NCI-H2171 (cell line): ENCODE measurements at regions not wholly inside any gene's neighbourhood (a gene's known extent, or its start where the extent isn't known, plus 50 kb on each side); places are given as distances from the start of the nearest gene placed in this dataset.
A peak's percentile ranks its signal among the peaks of the same experiment; 100 is the strongest.

Experiments used
- DNase-seq: peaks from one replicate; lab custom pipeline; 2025; lab: John Stamatoyannopoulos, UW

- DNase-seq, result no peak
These were observed 975.7 kb upstream of the PRMT6 start for GRCh38 chr1:106080608-106081325.

- no peak for DNase-seq
These were observed 945.4 kb upstream of the PRMT6 start for GRCh38 chr1:106111044-106111443.

GRCh38 chr1:106113851-106114250, 942.6 kb upstream of the PRMT6 start:
- no peak for DNase-seq

- no peak for DNase-seq
These were observed 935.7 kb upstream of the PRMT6 start for GRCh38 chr1:106120789-106121188.

- DNase-seq, result no peak
These were observed 934.7 kb upstream of the PRMT6 start for GRCh38 chr1:106121728-106122127.

GRCh38 chr1:106134561-106134960, 921.9 kb upstream of the PRMT6 start:
- DNase-seq, result no peak

- no peak for DNase-seq
These were observed 883.4 kb upstream of the PRMT6 start for GRCh38 chr1:106173101-106173500.

- peak; percentile 41 for DNase-seq
These were observed 877.7 kb upstream of the PRMT6 start for GRCh38 chr1:106178791-106179190.

GRCh38 chr1:106181866-106182265, 874.6 kb upstream of the PRMT6 start:
- peak; percentile 9 for DNase-seq

GRCh38 chr1:106185089-106185488, 871.4 kb upstream of the PRMT6 start:
- DNase-seq, result no peak

GRCh38 chr1:106189780-106190179, 866.7 kb upstream of the PRMT6 start:
- DNase-seq, result no peak

- no peak for DNase-seq
These were observed 862.3 kb upstream of the PRMT6 start for GRCh38 chr1:106194206-106194605.

- no peak for DNase-seq
These were observed 855.8 kb upstream of the PRMT6 start for GRCh38 chr1:106200711-106201110.

- no peak for DNase-seq
These were observed 849.3 kb upstream of the PRMT6 start for GRCh38 chr1:106207185-106207584.

- DNase-seq, result no peak
These were observed 838.7 kb upstream of the PRMT6 start for GRCh38 chr1:106217765-106218164.

GRCh38 chr1:106222403-106222802, 834.1 kb upstream of the PRMT6 start:
- DNase-seq, result no peak

GRCh38 chr1:106223213-106223612, 833.3 kb upstream of the PRMT6 start:
- DNase-seq, result no peak

GRCh38 chr1:106224426-106224825, 832.0 kb upstream of the PRMT6 start:
- DNase-seq, result no peak

GRCh38 chr1:106225403-106225802, 831.1 kb upstream of the PRMT6 start:
- no peak for DNase-seq

- DNase-seq, result no peak
These were observed 829.9 kb upstream of the PRMT6 start for GRCh38 chr1:106226550-106226949.

GRCh38 chr1:106232128-106232527, 824.3 kb upstream of the PRMT6 start:
- DNase-seq, result no peak

GRCh38 chr1:106233511-106233910, 823.0 kb upstream of the PRMT6 start:
- no peak for DNase-seq

GRCh38 chr1:106249365-106249764, 807.1 kb upstream of the PRMT6 start:
- no peak for DNase-seq

- DNase-seq, result no peak
These were observed 806.7 kb upstream of the PRMT6 start for GRCh38 chr1:106249810-106250209.
